NCI-H345 treated with DMSO at 0.1 percent for 48 hours (cell line): ENCODE measurements at regions not wholly inside any gene's neighbourhood (a gene's known extent, or its start where the extent isn't known, plus 50 kb on each side); places are given as distances from the start of the nearest gene placed in this dataset.

ENCODE experiments used
- DNase-seq: peaks from one replicate; lab custom pipeline; 2025; ENCODE audit not compliant: unreplicated experiment; lab: John Stamatoyannopoulos, UW

DNA sequence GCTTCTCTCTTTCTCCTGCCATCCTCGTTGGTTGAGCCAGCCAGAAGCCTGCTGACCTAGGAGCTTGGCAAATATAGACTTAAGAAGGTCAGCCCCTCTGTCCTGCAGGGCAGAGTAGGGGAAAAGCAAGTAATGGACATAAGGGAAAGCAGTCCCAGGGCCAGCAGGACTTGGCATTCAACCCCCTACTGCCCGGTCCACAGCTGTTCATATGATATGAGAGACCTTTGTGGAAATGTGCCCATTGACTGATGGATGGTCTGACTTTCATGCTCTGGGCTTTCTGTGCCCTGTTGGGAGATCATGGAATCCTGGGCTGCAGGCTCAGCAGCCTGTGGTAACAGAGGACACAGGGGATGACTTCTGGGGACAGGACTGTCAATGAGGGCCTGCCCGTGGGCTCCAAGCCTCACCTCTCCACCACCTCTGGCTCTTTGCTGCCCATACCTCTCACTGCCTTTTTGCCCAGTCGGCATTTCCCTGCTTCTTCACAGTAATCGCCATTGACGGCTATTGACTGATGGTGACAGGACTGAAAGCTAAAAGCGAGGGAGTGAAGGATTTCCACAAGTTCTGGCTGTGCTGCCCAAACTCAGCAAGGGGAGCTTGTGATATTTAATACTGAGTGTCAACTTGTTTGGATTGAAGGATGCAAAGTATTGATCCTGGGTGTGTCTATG is 60.0 kb upstream of the NMNAT3 start:
- no peak for DNase-seq

DNA sequence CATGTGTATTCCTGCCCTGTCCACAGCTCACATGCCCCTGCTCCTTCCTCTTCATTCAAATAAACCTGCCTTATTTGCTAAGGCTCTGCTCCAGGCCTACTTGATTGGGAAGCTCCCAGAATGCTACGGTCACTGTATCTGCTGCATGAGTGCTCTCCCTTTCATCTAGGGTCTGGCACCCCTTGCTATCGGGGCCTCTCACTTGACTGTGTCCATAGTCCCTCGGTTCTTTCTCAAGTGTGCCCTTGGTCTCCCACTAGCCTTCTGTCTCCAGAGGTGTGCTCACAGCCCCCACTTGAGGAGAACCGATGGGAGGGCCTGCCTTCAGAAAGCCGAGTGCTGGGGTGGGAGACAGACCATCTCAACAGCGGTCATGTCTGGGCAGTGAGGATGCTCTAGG is 57.4 kb upstream of the NMNAT3 start:
- no peak for DNase-seq

DNA sequence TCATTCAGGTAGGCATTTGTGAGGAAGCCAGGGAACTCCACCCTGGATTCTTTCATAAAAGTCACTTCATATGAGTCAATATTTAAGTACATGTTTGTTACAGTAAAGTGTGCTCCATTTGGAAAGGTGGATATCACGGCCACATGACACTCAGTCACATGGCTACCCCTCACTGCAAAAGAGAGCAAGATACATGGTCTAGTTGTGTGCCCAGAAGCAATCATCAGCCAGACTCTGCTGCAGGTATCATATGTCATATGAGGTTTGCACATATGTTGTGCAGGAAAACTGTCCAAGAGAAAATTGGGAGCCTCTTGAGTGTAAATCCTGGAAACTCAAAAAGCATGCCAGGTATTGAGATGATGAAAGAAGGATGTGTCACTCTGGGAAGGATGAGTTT is 55.0 kb upstream of the NMNAT3 start:
- DNase-seq: no peak

DNA sequence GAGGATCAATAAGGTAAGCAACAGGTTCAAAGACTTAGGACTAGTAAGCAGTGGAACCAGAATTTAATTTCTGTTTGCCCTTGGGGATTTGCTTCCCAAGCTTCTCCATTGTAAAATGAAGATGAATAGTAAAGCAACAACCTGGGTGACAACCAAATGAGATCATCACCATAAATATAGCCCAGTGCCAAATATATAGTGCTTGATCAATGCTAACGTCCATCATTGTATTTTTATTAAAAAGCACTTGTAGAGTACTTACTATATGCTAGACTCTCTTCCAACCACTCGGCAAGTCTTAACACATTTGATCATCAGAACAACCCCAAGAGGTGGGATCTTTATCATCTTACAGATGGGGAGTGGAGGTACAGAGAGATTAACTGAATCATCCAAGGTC is 51.5 kb upstream of the NMNAT3 start:
- no peak for DNase-seq

DNA sequence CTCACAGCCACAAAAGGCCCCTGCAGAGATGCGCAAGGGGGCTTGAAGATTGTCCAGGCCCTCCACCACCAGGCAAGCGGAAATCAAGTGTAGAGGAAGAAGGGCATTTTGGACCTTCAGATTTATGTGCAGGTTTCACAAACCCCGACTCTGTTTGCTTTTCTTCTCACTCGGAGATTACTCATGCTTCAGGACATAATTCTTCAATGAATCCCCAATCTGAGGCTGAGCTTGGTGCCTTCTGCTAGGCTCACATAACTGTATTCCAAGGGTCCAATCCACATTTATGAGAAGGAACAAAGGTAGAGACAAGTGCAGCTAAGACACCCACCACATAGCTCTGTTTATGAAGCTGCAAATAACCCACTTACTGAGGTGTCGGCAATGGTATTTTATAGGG is 50.6 kb upstream of the NMNAT3 start:
- no peak for DNase-seq
